GM13977 (cell line): ENCODE measurements at regions not wholly inside any gene's neighbourhood (a gene's known extent, or its start where the extent isn't known, plus 50 kb on each side); places are given as distances from the start of the nearest gene placed in this dataset.

Experiments
- DNase-seq: peaks from one replicate; pipeline ENCODE4 v3.0.0; 2012; ENCODE audit warnings: low spot score
- CTCF ChIP-seq: IDR thresholded peaks from 2 replicates; pipeline ENCODE4 v1.5.1; 2012; ENCODE audit warnings: mild to moderate bottlenecking, control low read depth; ENCODE audit not compliant: insufficient read depth; ENCODE audit errors: extremely low read depth, missing control alignments
- in situ Hi-C: fragments of 300-500 bp; cut with MboI; formaldehyde crosslinking; loops from one replicate; pipeline ENCODE4 v1.12.0; 2022; ENCODE audit warnings: low sequenced_read_pairs, low pct_unique_long_range_greater_than_20kb, mixed read lengths, inconsistent platforms; ENCODE audit not compliant: unreplicated experiment

GRCh38 chr4:126986005-126986404, 646.8 kb upstream of the INTU start:
- in situ Hi-C loops = no loop called here
- no peak for DNase-seq

GRCh38 chr4:126986828-126987227, 645.9 kb upstream of the INTU start:
- in situ Hi-C loops = no loop called here
- DNase-seq = no peak
- no peak for TF ChIP-seq CTCF

More at GRCh38 chr4:126986005-126986404, 646.8 kb upstream of the INTU start:
- TF ChIP-seq CTCF = no peak

- no peak for DNase-seq
- TF ChIP-seq CTCF = no peak
- in situ Hi-C loops = no loop called here
These were observed 640.8 kb upstream of the INTU start for GRCh38 chr4:126991965-126992364.

- in situ Hi-C loops = no loop called here
- DNase-seq = no peak
- TF ChIP-seq CTCF = no peak
These were observed 639.8 kb upstream of the INTU start for GRCh38 chr4:126992910-126993309.

GRCh38 chr4:126993351-126993750, 639.4 kb upstream of the INTU start:
- in situ Hi-C loops = no loop called here
- no peak for TF ChIP-seq CTCF
- DNase-seq = no peak

GRCh38 chr4:126995235-126995634, 637.5 kb upstream of the INTU start:
- in situ Hi-C loops = no loop called here
- no peak for DNase-seq
- no peak for TF ChIP-seq CTCF

- no peak for TF ChIP-seq CTCF
- in situ Hi-C loops = no loop called here
- DNase-seq = no peak
These were observed 632.6 kb upstream of the INTU start for GRCh38 chr4:127000110-127000509.
